MM.1S (cell line): ENCODE measurements at regions not wholly inside any gene's neighbourhood (a gene's known extent, or its start where the extent isn't known, plus 50 kb on each side); places are given as distances from the start of the nearest gene placed in this dataset.

Experiments
- DNase-seq: peaks from one replicate; pipeline ENCODE4 v3.0.0-alpha.2; 2015
- H2AFZ ChIP-seq: fragments of 300-600 bp; sonication (generic); 2 replicates; pipeline ENCODE4 v1.6.0; 2016; ENCODE audit warnings: antibody characterized with exemption, low read length
- H3F3A ChIP-seq: fragments of 300-600 bp; sonication (generic); 2 replicates; pipeline ENCODE4 v1.6.1; 2016; ENCODE audit warnings: mild to moderate bottlenecking, antibody characterized with exemption, low read length, moderate library complexity, mixed read lengths; ENCODE audit not compliant: insufficient read depth
- H3K27ac ChIP-seq: fragments of 300-600 bp; sonication (generic); 2 replicates; pipeline ENCODE4 v1.5.1; 2016; ENCODE audit warnings: mild to moderate bottlenecking, low read length
- H3K27me3 ChIP-seq: fragments of 300-600 bp; sonication (generic); replicated peaks from 2 replicates; pipeline ENCODE4 v1.6.0; 2016; ENCODE audit warnings: low read length; ENCODE audit not compliant: insufficient read depth
- H3K36me3 ChIP-seq: fragments of 300-600 bp; sonication (generic); replicated peaks from 2 replicates; pipeline ENCODE4 v1.6.1; 2016; ENCODE audit warnings: mild to moderate bottlenecking, low read length, mixed read lengths; ENCODE audit not compliant: insufficient read depth
- H3K4me1 ChIP-seq: fragments of 300-600 bp; sonication (generic); 2 replicates; pipeline ENCODE4 v1.6.1; 2016; ENCODE audit warnings: low read length, mixed read lengths
- H3K4me2 ChIP-seq: fragments of 300-600 bp; sonication (generic); 2 replicates; pipeline ENCODE4 v1.6.0; 2016; ENCODE audit warnings: low read depth, low read length
- H3K4me3 ChIP-seq: fragments of 300-600 bp; sonication (generic); 2 replicates; pipeline ENCODE4 v1.5.1; 2016; ENCODE audit warnings: low read length, mixed read lengths
- H3K79me2 ChIP-seq: fragments of 300-600 bp; sonication (generic); 2 replicates; pipeline ENCODE4 v1.6.1; 2016; ENCODE audit warnings: mixed run types, low read length, mixed read lengths
- H3K9ac ChIP-seq: fragments of 300-600 bp; sonication (generic); 2 replicates; pipeline ENCODE4 v1.6.1; 2016; ENCODE audit warnings: low read length, mixed read lengths
- H3K9me2 ChIP-seq: fragments of 300-600 bp; sonication (generic); replicated peaks from 2 replicates; pipeline ENCODE4 v1.6.1; 2016; ENCODE audit warnings: mild to moderate bottlenecking, low read length, mixed read lengths; ENCODE audit not compliant: insufficient read depth
- H3K9me3 ChIP-seq: fragments of 300-600 bp; sonication (generic); replicated peaks from 2 replicates; pipeline ENCODE4 v1.6.1; 2016; ENCODE audit warnings: mild to moderate bottlenecking, low read length, mixed read lengths; ENCODE audit not compliant: insufficient read depth
- H4K20me1 ChIP-seq: fragments of 300-600 bp; sonication (generic); 2 replicates; pipeline ENCODE4 v1.6.1; 2016; ENCODE audit warnings: mild to moderate bottlenecking, low read length, moderate library complexity, mixed read lengths; ENCODE audit not compliant: insufficient read depth
- CTCF ChIP-seq: fragments of 300-600 bp; sonication (generic); IDR thresholded peaks from 2 replicates; pipeline ENCODE4 v1.5.1; 2016; ENCODE audit warnings: antibody characterized with exemption, low read length, mixed read lengths
- EZH2 ChIP-seq: fragments of 300-600 bp; sonication (generic); optimal IDR thresholded peaks from 2 replicates; pipeline ENCODE3; 2017; ENCODE audit warnings: low read depth, mild to moderate bottlenecking, antibody characterized with exemption, low read length, mixed read lengths
- EZH2phosphoT487 ChIP-seq: fragments of 300-600 bp; sonication (generic); IDR thresholded peaks from 2 replicates; pipeline ENCODE4 v1.6.1; 2018; ENCODE audit warnings: antibody characterized with exemption, low read length

- no peak for DNase-seq
- H2AFZ ChIP-seq = no peak overlapping the region
- H3K27ac ChIP-seq = no peak overlapping the region
- H3K9me2 ChIP-seq = no peaks in the 10 kb centered on the region
- no peak overlapping the region for H3K4me2 ChIP-seq
- H3K9ac ChIP-seq = no peak overlapping the region
- H3K79me2 ChIP-seq = no peaks in the 10 kb centered on the region
- no peaks in the 10 kb centered on the region for H3F3A ChIP-seq
- H3K36me3 ChIP-seq = no peaks in the 10 kb centered on the region
- H3K9me3 ChIP-seq = no peaks in the 10 kb centered on the region
- no peak overlapping the region for H3K4me3 ChIP-seq
- no peaks in the 10 kb centered on the region for H4K20me1 ChIP-seq
- no peaks in the 10 kb centered on the region for H3K4me1 ChIP-seq
- no peaks in the 10 kb centered on the region for H3K27me3 ChIP-seq
- no peak for TF ChIP-seq CTCF
- no peak for TF ChIP-seq EZH2phosphoT487
- TF ChIP-seq EZH2 = no peak
Measured at GRCh38 chr4:61044837-61045236, 155.3 kb upstream of the ADGRL3 start.

GRCh38 chr4:61049018-61049417 lies 151.1 kb upstream of the ADGRL3 start:
- Histone ChIP-seq H3K36me3 (no peaks in the 10 kb centered on the region), H3K27ac (no peak overlapping the region), H2AFZ (no peak overlapping the region), H3K27me3 (no peaks in the 10 kb centered on the region), H3K9me2 (no peaks in the 10 kb centered on the region), H3K4me3 (no peak overlapping the region), H3K9ac (no peak overlapping the region), H3K9me3 (no peaks in the 10 kb centered on the region), H4K20me1 (no peaks in the 10 kb centered on the region), H3K4me1 (no peaks in the 10 kb centered on the region), H3K4me2 (no peak overlapping the region), H3K79me2 (no peaks in the 10 kb centered on the region), H3F3A (no peaks in the 10 kb centered on the region)
- DNase-seq = no peak
- TF ChIP-seq CTCF (no peak), EZH2 (no peak), EZH2phosphoT487 (no peak)

- H3K4me3 ChIP-seq = no peak overlapping the region
- no peak overlapping the region for H3K27ac ChIP-seq
Measured at GRCh38 chr4:61067381-61067780, 132.7 kb upstream of the ADGRL3 start.

More at GRCh38 chr4:61067381-61067780, 132.7 kb upstream of the ADGRL3 start:
- Histone ChIP-seq H2AFZ (no peak overlapping the region), H3K9ac (no peak overlapping the region), H4K20me1 (no peaks in the 10 kb centered on the region), H3K9me3 (no peaks in the 10 kb centered on the region), H3K36me3 (no peaks in the 10 kb centered on the region), H3K27me3 (no peaks in the 10 kb centered on the region), H3K9me2 (no peaks in the 10 kb centered on the region), H3K4me2 (no peak overlapping the region), H3K79me2 (no peaks in the 10 kb centered on the region), H3F3A (no peaks in the 10 kb centered on the region), H3K4me1 (no peaks in the 10 kb centered on the region)
- no peak for DNase-seq
- TF ChIP-seq EZH2phosphoT487 = no peak
- TF ChIP-seq CTCF = no peak
- no peak for TF ChIP-seq EZH2
